Posterior vena cava (tissue), 2 donors: ENCODE measurements at regions not wholly inside any gene's neighbourhood (a gene's known extent, or its start where the extent isn't known, plus 50 kb on each side); places are given as distances from the start of the nearest gene placed in this dataset.
"Not testable (repeated sequence)": the region's sequence is repeated elsewhere in the genome, so short reads cannot be mapped to it uniquely, and the experiment has no call there.

Experiments
- DNase-seq: peaks from one replicate; pipeline ENCODE4 v3.0.0-alpha.2; 2020; ENCODE audit warnings: low spot score
- intact Hi-C, 2 donors: fragments of 100-400 bp; cut with DNase I; formaldehyde crosslinking; loops; one replicate each; pipeline versions ENCODE4 v1.14.1 to v1.14.2; 2022 to 2023
- donor health status: DM: yes; HTN: yes; CAD: no.
- donor health status: DM: yes; HTN: yes; CAD: no.

DNA sequence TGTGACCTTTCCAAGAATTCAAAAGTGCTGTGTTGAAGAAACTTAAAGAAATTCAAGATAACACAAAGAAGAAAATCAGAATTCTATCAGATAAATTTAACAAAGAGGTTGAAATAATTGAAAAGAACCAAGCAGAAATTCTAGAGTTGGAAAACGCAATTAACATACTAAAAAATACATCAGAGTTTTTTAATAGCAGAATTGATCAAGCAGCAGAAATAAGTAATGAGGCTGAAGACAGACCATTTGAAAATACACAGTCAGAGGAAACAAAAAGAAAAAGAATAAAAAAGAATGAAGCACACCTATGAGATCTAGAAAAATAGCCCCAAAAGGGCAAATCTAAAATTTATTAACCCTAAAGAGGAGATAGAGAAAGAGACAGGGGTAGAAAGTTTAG lies 218.1 kb upstream of the KAZN start:
- intact Hi-C loops = no loop called here
- no peak for DNase-seq

DNA sequence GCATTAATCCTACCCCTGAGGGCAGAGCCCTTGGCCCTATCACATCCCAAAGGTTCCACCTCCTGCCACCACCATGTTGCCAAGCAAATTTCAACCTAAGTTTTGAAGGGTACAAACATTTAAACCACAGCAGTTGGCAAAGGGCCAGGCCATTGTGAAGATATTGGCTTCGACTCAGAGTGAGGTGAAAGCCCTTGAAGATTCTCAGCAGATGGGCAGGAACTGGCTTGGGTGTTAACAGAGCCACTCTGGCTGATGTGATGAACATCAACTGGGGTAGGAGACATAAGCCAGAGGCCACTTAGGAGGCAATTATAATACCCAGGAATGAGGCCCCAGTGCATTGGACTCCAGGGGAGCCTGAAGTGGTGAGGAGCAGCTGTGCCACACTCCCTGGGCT lies 207.7 kb upstream of the KAZN start:
- intact Hi-C loops = no loop called here
- DNase-seq = no peak

DNA sequence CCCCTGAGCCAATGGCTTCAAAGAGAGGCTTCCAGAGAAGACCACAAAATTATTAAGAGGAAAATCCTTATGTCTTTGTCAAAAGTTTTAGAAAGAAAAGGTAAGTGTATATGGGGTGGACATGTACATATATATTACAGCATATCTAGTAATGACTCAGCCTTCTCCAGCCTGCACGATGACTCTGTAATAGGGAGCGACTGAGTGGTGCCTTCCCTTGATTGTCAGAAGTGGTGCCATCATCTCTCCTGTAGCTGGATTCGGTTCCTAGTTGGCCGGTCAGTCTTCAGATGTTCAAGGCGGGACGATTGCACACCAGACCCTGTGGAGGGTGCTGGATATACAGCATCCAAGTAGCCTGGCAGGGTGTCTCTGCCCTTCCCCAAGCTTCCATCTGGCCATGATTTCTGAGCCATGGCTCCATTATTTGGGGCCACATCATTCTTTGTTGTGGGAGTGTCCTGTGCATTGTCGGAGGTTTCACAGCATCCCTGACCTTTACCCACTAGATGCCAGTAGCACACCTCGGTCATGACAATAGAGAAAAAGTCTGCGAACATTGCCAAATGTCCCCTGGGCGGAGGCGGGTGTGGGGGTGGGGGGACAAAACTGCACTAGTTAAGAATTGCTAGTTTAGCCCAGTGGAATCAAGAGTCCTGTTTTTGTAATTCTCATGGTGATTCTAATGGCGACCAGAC lies 206.2 kb upstream of the KAZN start:
- no peak for DNase-seq
- intact Hi-C loops = no loop called here

DNA sequence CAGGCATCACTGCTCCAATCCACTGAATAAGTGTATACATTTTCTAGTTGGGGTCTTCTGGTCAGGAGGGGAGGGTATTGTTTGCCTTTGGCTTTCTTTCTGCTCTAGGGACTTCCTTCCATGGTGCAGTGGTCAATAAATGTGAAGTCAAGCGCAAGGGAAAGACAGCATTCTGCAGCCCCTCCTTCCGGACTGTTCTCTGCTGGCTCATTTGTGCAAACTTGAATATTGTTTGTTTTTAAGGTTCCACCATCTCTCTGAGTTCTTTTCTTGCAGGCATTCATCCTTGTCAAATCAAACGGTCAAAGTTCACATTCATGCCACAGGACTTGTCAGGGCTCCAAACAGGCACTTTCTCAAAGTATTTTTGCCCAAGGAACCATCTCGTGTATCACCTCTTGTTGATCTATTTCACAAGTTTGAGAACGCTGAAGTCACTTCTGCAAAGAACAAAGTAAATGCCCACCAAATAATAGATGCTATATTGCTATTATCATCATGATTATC lies 205.6 kb upstream of the KAZN start:
- intact Hi-C loops = no loop called here
- no peak for DNase-seq

DNA sequence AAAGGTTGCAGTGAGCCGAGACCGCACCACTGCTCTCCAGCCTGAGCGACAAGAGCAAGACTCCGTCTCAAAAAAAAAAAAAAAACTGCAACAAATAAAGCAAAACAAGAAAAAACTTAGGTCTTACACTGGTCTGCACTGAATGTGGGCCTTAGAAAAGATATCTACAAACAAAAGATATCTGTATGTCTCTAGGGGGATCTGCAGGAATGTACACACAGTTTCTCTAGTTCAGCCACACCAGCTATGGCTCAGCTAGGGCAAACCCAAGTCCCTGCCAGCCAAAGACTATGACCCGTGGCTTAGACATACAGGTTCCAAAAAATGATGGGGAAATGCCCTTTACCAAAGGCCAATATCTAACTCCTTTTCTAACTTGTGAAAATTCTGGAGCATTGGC lies 202.4 kb upstream of the KAZN start:
- intact Hi-C loops = no loop called here

DNA sequence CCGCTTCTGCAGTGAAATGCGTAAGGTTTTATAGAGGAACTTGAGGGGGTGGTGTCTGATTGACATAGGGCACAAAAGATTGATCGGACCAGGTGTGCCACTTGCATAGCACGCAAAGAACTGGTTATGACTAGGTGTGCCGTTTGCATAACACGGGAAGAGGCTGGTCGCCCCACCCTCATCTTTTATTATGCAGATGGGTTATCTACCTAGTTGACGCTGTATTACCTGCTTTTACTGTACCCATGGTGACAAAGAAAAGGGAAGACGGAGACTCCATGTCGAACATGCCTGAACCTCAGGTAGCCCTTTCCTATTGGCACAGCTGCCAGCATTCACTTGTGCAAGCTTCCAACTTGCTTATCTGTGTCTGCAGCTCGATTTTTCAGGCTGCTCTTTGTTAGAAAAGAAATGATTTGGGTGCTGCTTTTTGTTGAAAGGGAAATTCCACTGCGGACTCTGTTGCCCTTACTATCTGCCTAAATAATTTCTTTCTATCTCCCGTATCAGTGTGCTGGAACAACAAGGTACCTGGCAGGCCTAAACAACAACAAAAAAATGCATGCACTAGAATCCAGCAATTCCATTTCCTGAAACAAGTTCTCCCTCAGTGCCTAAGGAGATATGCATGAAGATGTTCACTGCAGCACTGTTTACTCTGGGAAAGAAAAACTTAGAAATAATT lies 194.4 kb upstream of the KAZN start:
- intact Hi-C loops = no loop called here
- no peak for DNase-seq

More for the DNA sequence above, 202.4 kb upstream of the KAZN start:
- DNase-seq = no peak

DNA sequence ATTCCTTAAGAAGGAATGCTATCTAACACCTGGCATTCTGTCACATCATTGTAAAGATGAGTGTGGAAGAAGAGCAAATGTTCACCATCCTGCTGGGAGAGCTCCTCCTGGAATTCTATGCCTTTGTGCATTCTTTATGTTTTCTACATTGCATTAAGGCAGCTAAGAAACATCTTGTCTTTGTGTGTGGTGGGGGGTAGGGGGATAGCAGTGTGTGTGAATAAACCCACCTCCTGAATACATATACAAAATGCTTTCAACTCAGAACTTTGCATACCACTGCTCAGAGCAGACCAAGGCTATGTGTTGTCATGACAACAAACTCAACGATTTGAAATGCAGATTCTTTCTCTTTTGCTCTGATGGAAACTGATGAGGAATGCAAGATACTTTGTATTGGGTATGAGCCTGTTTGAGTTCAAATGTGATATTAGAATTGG lies 193.6 kb upstream of the KAZN start:
- no peak for DNase-seq
- intact Hi-C loops = no loop called here

DNA sequence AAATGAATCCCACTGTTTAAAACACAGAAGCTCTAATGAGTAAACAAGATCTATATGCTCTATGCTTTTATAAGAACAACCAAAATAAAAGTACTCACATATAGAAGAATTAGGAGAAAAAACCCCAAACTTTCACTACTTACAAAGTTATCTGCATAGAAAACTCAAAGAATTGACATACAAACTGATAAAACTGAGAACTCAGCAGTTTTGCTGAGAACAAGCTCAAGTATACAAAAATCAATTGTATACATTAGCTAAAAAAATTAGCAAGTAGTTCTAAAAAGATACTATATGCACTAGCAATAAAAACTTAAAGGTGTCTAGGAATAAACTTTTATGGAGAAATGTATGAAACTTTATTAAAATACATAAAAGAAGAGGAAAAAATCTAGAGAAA lies 186.2 kb upstream of the KAZN start:
- intact Hi-C loops = no loop called here

DNA sequence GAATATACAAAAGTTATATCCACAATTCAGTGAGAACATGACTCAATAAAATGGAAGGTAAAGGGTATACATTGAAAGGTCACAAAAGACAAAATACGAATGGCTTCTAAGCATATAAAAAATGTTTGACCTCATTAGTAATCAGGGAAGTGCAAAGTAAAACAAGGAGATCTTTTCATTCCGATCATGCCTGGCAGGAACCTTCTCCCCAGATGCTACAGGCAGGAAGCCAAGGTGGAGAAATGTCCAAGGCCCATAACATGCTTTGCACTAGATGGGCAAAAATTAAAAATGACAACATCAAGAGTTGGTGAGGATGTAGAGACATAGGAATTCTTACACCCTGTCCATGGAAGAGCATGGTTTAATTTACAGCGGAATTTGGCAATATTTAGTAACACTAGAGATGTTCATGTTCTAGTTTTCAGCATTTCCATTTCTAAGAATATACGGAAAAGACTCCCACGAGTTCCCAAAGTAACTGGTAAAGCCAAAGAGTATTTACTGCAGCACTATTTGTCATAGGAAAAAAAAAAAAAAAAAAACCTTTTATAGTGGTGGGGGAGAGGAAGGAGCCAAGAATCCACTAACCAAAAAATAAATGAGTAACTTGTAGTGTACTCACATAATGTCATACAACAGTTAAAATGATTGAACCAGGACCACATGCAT lies 184.5 kb upstream of the KAZN start:
- intact Hi-C loops = no loop called here
- no peak for DNase-seq

More for the DNA sequence above, 186.2 kb upstream of the KAZN start:
- no peak for DNase-seq

DNA sequence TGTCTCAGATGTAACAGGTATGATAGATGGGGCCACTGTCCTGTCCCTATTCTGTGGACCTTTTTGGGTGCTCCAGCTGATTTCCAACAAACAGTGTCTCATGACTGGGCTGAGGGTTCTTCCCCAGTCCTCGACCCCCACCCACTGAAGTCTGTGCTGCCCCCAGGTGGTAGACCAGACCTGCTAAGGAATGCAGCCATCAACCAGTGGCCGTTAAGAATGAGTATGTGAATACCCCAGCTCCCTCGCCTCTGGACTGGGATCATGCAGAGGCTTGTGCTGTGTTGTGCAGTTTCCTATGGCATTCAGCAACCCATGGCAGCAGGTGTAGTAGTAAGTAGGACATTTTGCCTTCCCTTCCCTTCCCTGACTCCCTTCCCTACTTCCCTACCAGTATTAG lies 183.1 kb upstream of the KAZN start:
- DNase-seq = no peak
- intact Hi-C loops = no loop called here

DNA sequence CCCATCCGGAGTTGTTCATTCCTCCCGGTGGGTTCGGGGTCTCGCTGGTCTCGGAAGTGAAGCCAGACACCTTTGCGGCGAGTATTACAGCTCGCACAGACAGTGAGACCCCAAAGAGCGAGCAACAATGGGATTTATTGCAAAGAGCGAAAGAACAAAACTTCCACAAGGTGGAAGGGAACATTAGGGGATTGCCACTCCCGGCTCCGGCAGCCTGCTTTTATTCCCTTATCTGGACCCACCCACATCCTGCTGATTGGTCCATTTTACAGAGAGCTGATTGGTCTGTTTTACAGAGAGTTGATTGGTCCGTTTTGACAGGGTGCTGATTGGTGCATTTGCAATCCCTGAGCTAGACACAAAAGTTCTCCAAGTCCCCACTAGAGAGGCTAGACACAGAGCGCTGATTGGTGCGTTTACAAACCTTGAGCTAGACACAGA lies 178.7 kb upstream of the KAZN start:
- intact Hi-C loops = not testable (repeated sequence)

DNA sequence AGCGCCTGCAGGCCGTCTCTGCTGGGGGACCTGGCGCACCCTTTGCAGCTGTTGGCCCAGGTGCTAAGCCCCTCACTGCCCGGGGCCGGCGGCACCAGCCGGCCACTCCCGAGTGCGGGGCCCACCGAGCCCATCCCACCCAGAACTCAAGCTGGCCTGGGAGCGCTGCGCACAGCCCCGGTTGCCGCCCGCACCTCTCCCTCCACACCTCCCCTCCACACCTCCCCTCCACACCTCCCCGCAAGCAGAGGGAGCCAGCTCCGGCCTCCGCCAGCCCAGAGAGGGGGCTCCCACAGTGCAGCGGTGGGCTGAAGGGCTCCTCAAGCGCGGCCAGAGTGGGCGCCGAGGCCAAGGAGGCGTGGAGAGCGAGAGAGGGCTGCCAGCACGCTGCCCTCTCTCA lies 177.8 kb upstream of the KAZN start:
- no peak for DNase-seq
- intact Hi-C loops = no loop called here

More for the DNA sequence above, 178.7 kb upstream of the KAZN start:
- not testable (repeated sequence) for DNase-seq

DNA sequence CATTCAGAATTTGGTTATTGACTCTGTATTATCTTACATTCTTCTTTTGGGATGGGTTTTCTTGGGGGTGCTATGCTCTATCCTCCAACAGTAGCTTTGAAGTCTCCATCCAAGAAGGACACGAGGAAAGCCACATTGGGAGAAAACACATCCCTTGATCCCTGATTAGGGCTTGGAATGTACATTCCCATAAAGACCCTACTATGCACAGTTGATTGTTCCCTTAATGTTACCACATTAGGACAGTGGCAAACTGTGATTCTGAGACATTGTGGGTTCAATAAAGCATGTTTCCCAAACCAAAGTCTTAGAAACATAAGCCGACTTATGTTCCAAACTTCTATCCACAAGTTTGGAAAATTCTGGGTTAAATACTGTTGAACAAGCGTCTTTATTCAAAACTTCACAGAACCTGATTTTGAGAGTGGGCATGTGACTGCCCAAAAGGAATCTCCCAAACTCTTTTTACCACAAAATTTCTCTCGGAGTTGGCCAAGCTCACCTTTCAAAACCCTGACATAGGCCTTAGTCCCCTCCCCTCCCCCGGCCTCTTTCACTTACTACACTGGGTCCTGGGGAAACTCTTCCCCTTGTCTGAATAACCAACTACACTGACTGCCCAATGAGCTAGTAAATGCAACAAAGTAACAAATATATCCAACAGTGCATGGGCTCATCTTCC lies 177.0 kb upstream of the KAZN start:
- intact Hi-C loops = no loop called here

DNA sequence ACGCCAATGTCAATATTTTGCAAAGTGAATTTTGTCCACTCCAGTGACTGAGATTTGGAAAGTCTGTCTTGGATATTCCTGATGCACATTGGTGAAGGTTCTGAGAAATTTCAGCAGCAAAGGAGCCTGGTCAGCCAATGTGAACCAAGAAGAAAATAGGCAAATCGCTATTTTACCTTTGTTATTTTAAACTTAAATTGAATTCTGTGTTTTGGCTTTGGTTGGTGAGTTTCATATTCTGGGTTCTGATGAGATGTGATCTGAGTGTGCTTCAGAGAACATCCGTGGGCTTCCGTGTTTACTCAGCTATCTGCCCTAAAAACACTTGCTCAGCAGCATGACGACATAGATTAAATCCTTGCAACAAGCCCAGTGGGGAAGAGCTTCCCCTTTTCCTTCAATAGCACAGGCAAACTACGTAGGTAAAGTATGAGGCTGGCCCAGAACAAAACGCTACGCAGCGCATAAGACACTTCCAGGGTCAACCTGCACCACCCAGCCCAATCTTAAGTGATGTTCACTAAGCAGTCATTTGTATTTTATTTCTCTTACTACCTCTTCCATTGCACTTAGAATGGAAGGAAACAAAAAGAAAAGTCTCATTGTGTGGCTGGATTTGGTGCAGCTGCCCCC lies 176.4 kb upstream of the KAZN start:
- DNase-seq = no peak
- intact Hi-C loops = no loop called here

More for the DNA sequence above, 177.0 kb upstream of the KAZN start:
- DNase-seq = no peak

DNA sequence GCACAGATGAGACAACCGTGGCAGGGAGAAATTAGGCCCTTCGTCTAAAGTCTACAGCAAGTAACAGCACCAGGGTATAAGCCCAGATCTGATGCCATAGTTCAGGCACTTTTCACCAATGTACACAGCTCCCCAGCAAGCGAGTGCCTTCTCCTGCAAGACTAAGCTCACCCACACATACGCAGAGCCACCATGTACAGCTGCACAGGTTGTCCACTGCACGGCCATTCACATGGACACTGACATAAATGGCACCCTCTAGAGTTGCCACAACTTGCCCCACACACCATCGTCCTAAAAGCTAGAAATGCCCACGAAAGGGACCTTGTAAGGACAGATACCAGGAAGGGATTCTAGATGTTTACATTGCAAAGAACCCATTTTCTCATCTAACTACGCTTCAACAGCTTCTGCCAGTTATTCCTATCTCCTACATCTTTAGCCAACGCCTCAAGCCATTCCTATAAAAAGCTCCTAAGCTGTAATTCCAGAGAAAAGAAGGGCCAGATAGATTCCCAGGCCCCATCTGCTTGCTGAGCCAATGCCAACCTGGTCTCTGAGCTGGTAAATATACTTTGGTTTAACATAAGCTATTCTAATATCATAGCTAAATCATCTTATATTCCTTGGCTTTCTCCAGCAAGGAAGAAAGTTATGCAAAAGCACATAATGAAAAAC lies 174.0 kb upstream of the KAZN start:
- intact Hi-C loops = no loop called here

DNA sequence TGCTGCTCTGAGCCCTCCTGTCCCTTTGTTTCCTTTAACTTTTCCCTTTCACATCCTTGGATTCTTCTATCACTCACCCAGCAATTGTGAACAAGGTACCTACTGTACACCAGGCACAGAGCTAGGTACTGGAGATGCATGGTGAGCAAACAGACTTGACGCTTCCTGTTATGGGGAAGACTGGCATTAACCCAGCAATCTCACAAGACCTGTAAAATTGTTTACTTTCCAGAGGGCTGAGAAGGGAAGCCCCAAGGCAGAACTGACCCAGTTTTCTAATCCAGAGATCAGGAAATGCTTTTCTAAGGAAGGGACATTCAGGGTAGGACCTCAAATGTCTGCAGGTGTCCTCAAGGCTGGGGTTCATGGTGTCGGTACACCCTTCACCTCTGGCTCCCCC lies 171.6 kb upstream of the KAZN start:
- intact Hi-C loops = no loop called here
- no peak for DNase-seq

More for the DNA sequence above, 174.0 kb upstream of the KAZN start:
- DNase-seq = no peak

DNA sequence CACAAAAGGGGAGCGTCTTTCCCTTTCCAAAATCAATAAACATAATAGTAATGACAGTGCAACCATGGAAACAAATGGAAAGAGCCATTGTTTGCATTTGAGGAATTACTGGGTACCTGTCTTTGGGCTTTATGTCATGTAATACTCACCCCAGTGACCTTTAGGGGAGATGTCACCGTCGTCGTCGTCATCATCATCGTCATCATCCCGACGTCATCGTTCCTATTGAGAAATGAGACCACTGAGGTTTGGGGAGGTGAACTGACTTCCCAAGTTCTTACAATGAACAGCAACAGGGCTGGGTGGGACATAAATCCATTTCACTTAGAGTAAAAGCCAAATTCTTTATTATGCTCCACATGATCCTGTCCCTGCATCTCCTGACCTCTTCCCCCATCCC lies 168.9 kb upstream of the KAZN start:
- intact Hi-C loops = no loop called here
- DNase-seq = no peak

DNA sequence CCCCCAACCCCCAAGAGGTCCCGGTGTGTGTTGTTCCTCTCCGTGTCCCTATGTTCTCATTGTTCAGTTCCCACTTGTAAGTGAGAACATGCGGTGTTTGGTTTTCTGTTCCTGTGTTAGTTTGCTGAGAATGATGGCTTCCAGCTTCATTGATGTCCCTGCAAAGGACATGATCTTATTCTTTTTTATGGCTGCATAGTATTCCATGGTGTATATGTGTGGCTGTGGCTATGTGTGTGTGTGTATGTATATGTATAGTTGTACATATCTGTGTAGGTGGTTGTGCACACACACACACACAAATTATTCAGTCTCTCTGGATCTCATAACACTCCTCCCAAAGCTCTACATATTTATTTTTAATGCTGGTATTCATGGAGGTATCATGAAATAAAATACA lies 165.8 kb upstream of the KAZN start:
- DNase-seq, intact Hi-C loops: not testable (repeated sequence)
